HL-60/S4 treated with phorbol 12-myristate 13-acetate at 8.2 ng/mL for 4 days and 3 days (cell line): ENCODE measurements at regions not wholly inside any gene's neighbourhood (a gene's known extent, or its start where the extent isn't known, plus 50 kb on each side); places are given as distances from the start of the nearest gene placed in this dataset.

Source experiments
- in situ Hi-C: fragments of 300-500 bp; cut with MboI; formaldehyde crosslinking; loops from 2 replicates; pipeline ENCODE4 v1.15.0; 2022; ENCODE audit warnings: low sequenced_read_pairs

- in situ Hi-C loops, result no loop called here
These were observed 160.7 kb upstream of the ZNF32 start for GRCh38 chr10:43809211-43809930.

- in situ Hi-C loops, result no loop called here
These were observed 159.5 kb upstream of the ZNF32 start for GRCh38 chr10:43808136-43808535.

DNA sequence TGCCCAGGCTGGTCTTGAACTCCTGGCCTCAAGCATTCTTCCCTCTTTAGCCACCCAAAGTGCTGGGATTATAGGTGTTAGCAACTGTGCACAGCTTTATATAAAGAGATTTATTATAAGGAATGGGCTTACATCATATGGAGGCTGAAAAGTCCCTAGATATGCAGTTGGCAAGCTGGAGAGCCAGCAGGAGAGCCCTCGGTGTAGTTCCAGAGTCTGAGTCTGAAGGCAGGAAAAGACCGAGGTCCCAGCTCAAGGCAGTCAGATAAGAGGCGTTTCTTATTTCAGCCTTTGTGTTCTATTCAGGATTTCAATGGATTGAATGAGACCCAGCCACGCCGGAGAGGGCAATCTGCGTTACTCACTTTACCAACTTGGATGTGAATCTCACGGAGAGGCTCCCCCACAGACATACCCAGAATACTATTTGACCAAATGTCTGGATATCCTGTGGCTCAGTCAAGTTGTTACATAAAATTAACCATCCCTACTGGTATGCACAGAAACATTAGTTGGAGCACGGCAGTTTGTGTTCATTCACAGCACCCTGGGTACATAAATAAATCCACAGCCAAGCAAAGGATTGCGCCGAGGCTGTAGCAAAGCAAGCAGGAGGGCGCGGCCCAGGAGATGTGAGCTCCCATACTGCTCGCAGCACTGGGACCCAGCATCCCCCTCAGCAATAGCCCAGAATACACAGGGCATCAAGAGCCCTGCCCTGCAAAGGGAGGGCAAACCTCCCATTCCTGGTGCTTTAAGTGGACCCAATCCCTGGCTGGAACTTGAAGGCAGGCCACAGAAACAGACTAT is 158.4 kb upstream of the ZNF32 start:
- in situ Hi-C loops, result no loop called here

DNA sequence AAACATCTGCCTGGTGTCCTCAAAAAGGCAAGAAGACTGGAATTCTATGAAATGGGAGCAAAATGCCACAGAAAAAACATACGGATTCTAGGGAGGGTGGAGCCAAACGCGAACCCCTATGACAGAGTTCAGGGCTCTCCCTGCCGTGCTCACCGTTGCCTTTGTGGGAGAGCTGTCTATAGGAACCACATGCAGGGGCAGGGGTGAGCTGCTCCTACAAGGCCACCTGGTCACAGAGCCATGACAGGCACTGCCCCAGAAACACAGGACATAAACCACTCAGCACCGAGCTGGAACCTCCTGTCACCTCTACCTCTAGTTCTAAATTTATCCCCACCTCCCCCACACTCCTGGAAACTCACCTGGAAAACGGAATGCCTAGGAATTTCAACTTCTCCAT is 155.1 kb upstream of the ZNF32 start:
- in situ Hi-C loops, result no loop called here

GRCh38 chr10:43802988-43803696 is 154.5 kb upstream of the ZNF32 start:
- in situ Hi-C loops, result no loop called here

DNA sequence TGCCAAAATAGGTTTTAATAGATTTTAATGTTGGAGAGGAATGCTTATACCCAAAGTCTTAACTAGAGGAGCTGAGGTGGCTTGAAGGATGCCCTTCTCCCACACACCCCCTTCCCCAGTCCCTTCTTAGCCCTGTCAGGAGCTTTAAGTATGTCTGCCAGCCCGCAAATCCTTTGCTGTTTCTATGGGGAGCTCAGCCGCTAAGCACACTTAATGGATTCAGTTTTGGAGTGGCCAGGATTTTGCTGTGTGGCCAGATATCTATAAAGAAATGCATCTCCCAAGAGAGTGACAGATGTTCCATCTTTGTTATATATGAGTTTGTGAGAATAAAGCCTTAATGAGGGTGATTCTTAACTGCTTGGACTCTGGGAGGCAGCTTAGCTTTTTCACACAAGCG is 152.9 kb upstream of the ZNF32 start:
- in situ Hi-C loops, result no loop called here

DNA sequence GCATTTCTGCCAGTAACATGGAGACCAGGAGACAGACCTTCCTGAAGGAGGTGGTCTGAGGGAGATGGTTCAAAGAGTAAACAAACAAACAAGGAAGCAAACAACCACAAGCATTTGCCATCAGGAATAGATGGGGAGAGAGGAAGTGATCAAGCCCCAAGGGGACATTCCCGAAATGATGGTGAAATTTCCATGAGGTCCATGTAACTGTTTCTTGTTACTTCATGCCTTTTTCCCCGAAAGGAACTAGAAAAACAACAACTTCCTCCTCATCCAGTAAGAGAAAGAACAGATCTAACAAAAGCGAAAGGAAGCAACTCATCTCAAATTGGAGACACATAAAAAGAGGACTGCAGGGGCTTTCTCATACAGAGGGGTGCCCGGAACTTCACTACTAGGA is 152.5 kb upstream of the ZNF32 start:
- in situ Hi-C loops, result no loop called here

DNA sequence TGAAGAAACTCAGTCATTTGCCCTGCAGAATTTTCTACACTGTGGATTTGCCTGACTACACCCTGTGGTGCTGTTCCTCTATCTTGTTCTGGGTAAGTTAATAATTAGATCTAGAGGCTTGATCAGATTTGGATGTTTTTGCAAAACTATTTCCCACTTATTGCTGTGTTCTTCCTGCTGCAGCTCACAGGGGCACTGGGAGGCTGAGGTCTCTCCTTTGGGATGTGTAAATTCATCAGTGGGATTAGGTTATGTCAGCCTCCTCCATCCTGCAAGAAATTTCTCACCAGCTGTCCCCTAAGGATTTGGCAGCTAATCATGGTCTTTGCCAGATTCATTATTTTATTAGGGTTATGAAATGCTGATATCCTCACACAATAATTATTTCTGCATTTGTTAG is 148.1 kb upstream of the ZNF32 start:
- in situ Hi-C loops, result no loop called here

DNA sequence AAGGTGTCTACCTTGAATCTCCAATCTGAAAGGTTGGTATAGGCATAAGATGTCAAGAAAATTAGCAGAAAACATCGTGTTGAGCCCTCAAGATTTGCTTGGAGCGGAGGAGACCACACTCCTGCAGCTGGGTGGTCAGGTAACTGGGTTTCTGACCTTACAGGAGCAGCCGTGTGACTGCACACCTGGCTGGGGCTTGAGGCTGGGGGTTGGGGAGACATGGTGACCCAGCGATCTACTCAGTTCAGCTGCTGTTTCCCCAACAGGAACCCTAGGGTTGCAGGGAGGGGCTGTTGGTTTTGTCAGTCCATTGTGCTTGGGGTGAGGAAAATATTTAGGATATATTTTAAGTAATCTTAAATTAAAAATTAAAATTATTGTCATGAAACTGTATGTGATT is 147.0 kb upstream of the ZNF32 start:
- in situ Hi-C loops, result no loop called here

DNA sequence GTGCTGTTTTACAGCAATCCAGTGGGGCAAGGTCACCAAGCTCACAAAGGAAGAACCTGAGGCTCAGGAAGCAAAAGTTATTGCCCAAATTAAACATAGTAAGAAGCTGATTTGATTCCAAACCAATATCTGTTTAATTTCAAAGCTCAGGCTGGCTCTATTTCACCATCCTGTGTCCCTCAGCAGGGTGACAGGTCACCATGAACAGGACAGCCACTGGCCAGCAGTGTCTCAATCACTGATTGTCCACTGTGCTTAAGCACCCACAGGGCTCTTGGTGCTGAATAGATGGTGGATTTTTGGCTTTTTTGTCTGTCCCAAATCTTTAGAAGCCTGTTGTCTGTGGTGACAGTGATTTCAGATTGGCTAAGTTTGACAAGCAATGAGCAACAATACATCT is 146.4 kb upstream of the ZNF32 start:
- in situ Hi-C loops, result no loop called here

DNA sequence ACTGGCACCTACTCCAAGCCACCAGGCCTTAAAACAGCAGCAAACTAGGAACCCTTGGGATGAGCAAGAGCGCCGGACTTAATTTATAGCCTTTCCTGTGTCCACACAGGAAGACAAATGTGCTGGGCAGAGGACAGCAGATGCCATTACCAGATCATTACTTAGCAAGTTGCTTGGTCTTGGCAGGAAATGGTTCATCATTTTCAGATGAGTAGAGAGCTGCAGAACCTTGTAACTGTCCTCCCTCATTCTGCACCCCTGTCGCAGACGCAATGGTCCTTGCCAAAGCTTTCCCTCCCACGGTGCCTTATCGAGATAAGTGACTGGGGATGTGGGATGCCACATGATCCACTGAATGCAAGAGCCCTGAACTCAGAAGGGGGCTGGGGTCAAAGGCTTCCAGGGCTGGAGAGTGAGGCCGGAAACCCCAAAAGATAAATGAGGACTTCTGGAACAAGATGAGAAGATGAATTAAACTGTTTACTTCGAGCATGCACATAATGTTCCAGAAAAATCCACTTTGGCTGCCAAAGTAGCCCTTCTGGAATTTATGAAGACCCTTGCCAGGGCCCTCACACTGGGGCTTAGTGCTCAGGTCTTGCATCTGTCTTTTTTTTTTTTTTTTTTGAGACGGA is 145.6 kb upstream of the ZNF32 start:
- in situ Hi-C loops, result no loop called here

DNA sequence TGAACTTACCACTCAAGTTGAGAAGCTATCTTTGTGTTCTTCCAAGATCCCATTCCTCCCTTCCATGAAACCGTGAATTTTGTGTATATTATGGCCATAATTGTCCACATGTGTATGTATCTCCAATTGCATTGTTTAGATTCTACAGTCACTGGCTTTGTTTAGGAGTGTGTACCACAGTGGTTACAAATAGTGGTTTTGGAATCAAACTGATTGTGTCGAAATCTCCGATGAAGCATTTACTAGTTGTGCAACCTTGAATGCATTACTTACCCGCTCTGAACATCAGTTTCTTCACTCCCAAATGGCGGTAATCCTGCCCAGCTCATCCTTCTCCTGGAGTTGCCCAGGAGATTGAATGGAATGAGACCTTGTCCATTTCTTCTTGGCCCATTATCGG is 145.0 kb upstream of the ZNF32 start:
- in situ Hi-C loops, result no loop called here

DNA sequence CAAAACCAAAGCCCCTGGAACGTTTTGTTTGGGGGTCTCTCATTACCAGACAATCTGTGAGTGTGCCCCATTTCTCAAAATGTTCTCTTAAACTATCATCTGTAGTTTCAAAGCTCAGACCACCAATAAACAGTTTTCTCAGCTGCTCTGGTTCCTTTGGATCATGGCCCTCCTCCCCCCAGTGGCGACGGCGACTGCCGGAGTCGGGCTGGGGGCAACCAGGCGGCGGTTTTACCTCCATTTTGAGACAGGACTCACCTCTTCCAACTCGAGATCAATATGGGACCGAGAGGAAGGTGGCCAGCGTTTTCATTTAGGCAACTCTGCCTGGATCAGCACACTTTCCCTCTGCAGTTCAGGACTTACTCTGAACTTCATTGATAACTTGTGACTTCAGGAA is 141.5 kb upstream of the ZNF32 start:
- in situ Hi-C loops, result no loop called here

GRCh38 chr10:43785252-43785651 is 136.6 kb upstream of the ZNF32 start:
- in situ Hi-C loops, result no loop called here

- in situ Hi-C loops, result no loop called here
These were observed 134.1 kb upstream of the ZNF32 start for GRCh38 chr10:43782814-43783213.

DNA sequence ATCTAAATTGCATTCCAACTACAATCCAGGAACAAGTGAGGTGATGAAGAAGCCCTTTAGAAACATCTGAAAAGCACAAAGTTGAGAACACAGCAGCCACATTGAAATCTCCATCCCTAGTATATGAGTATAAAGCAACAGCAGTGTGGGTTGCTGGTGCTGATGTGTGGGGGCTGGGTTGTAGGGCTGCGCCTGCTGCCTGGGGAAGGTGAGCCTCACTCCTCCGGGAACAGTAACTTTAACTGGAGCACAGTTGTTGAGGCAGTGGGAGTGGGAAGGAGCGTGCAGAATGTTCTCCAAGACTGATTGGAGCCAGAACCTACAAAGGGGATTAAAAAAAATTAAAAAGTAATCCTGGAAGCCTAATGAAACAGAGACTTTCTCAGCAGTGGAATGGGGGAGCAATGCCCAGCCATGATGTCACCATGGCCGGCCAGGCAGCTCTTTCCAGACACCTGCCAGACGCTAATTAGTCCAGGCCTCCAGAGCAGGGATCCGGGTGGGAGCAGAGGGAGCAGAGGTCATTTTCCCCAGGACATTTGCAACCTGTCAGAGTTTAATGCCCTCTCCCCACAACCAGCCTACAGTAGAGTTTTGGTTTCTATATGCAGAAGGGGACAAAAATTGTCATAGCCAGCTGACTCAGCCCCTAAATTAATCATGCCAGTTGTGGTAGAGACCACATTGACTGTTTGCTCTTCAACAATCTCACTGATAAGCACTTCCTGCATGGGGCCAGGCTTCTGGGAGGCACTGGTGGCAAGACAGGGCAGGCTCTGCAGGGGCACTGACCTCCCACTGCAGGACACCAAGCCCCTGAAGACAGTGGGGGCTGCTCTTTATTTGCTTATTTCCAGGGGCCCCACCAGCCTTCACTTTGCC is 133.0 kb upstream of the ZNF32 start:
- in situ Hi-C loops, result no loop called here

GRCh38 chr10:43778571-43778970 is 129.9 kb upstream of the ZNF32 start:
- in situ Hi-C loops, result no loop called here

DNA sequence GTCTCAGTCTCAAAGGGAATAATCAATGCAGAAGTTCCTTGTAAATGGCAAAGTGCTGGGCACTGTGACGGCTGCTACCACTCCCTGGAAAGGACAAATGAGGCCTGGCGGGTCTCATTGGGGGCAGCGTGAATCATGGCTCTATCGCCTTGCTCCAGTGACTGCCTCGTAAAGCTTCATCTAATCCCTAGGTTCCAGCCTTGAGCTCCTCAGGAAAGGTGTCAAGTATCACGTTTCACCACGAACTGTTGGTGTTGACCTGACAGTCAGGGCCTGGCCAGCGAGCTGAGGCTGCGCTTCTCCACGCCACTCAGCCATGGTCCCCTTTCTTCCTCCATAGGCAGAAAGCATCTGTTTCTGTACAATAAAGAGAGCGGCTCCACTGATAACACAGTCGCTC is 126.7 kb upstream of the ZNF32 start:
- in situ Hi-C loops, result no loop called here

- in situ Hi-C loops, result no loop called here
These were observed 125.6 kb upstream of the ZNF32 start for GRCh38 chr10:43774234-43774769.

DNA sequence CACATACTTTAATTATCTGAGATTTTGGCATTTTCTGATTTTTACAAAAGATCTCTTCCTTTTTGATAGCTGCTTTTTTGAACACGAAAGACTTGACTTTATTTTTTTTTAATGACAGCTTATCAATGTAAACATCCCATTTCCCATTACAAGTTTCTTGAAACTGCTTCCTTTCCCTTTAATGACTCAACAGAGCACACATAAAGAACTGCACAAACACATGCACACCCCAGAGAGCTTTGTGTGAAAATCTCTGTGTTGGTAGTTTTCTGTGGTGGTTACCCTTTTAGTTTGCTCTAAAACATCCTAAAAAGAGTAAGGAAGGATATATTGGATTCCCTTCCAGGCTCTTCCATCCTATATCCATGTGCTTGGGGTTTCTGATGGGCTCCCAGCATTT is 125.1 kb upstream of the ZNF32 start:
- in situ Hi-C loops, result no loop called here
